ENCODE measurements at regions not wholly inside any gene's neighbourhood (a gene's known extent, or its start where the extent isn't known, plus 50 kb on each side); places are given as distances from the start of the nearest gene placed in this dataset.

DNA sequence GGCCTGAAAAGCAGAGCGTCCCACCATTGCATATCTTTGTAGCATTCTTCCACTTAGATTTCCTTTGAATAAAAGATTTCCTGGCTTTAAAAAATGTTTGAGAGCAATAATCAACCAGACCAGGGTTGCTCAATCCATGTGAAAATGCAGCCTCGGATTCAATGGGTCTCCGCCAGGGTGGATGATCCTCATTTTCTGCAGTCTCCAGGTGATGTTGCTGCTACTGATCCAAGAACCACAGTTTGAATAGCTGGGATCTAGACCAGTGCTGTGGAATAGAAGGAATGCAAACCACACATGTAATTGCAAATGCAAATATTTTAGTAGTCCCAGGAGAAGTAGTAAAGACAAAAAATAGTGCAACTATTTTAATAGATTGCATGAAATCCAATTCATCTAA lies 317.6 kb downstream of the IRX1 start:
- no peak for DNase-seq (ENCODE audit: low read depth)
- H3K4me1 ChIP-seq (ENCODE audit: control insufficient read depth, insufficient read depth, low read length) = no peaks in the 10 kb centered on the region

DNA sequence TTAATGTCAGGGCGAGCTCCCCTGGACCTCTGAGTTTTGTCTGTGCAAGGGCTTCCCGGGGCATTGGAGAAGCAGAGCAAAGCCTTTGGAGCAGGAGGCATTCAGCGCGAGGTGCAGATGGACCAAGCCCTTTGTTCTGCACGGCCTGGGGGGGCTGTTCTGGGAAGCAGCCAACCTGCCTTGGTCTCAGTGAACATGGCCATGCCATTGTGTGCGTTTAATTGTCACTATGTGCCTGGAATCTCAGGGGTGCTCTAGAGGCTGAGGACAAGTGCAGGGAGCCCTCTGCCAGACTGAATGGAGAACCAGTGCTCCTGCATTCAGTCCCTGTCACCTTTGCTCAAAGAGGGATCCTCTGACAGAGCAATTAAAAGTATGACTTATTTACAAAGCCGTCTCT lies 329.4 kb downstream of the IRX1 start:
- Histone ChIP-seq H3K4me1 (ENCODE audit: control insufficient read depth, insufficient read depth, low read length) (no peaks in the 10 kb centered on the region), H3K9me3 (ENCODE audit: control insufficient read depth, low read length) (peaks cover 1% of the 10 kb centered on the region), H3K27me3 (replicated peaks; ENCODE audit: control insufficient read depth, insufficient read depth, low read length) (no peaks in the 10 kb centered on the region), H3K9ac (ENCODE audit: low read length) (no peak overlapping the region), H3K4me3 (ENCODE audit: low read length) (no peak overlapping the region), H3K36me3 (ENCODE audit: control insufficient read depth, insufficient read depth, low read length, severe bottlenecking) (no peaks in the 10 kb centered on the region)
- no peak for DNase-seq (ENCODE audit: low read depth)

More for the DNA sequence above, 317.6 kb downstream of the IRX1 start:
- Histone ChIP-seq H3K9ac (ENCODE audit: low read length) (no peak overlapping the region), H3K27me3 (replicated peaks; ENCODE audit: control insufficient read depth, insufficient read depth, low read length) (no peaks in the 10 kb centered on the region), H3K4me3 (ENCODE audit: low read length) (no peak overlapping the region), H3K36me3 (ENCODE audit: control insufficient read depth, insufficient read depth, low read length, severe bottlenecking) (no peaks in the 10 kb centered on the region), H3K9me3 (ENCODE audit: control insufficient read depth, low read length) (no peaks in the 10 kb centered on the region)

DNA sequence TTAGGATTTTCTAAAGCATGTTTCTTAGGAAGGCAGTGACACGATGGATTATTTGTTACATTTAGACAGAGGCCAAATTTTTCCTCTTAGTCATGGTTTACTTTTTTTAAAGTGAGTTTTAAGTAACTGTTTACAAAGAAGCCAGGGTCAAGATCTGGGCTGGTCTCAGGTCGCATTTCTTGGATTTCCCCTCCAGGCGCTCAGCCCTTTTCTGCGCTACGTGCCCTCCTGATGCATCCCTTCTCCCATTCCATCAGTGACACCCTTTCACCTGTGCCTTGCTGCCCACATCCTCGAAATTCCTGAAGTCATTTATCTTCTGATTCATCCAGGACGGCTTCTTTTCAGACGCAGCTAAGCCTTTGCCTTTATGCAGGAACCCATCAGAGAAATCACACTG lies 330.3 kb downstream of the IRX1 start:
- no peaks in the 10 kb centered on the region for H3K9me3 ChIP-seq (ENCODE audit: control insufficient read depth, low read length)
- no peak overlapping the region for H3K4me3 ChIP-seq (ENCODE audit: low read length)
- DNase-seq (ENCODE audit: low read depth) = no peak
- no peaks in the 10 kb centered on the region for H3K36me3 ChIP-seq (ENCODE audit: control insufficient read depth, insufficient read depth, low read length, severe bottlenecking)
- no peaks in the 10 kb centered on the region for H3K27me3 ChIP-seq (replicated peaks; ENCODE audit: control insufficient read depth, insufficient read depth, low read length)
- no peaks in the 10 kb centered on the region for H3K4me1 ChIP-seq (ENCODE audit: control insufficient read depth, insufficient read depth, low read length)
- no peak overlapping the region for H3K9ac ChIP-seq (ENCODE audit: low read length)

DNA sequence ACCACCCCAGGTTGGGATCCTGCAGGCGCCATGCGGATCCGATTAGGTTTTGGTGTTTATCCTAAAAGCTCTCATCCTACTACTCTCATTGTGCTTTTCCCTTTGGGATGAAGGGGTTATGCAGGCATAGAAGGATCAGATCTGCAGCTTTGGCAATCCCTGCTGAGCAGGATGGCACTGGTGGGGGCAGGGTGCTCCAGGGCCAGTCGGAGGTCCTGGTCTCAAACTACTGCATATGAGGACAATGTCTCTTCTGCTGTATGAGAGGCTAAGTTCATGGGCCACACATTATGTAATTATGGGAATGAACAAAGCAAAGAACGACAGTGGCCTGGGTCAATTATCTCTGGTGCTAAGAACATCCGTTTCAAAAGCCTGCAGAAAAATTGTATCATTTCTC lies 334.2 kb downstream of the IRX1 start:
- Histone ChIP-seq H3K9ac (ENCODE audit: low read length) (no peak overlapping the region), H3K4me3 (ENCODE audit: low read length) (no peak overlapping the region), H3K4me1 (ENCODE audit: control insufficient read depth, insufficient read depth, low read length) (no peaks in the 10 kb centered on the region), H3K36me3 (ENCODE audit: control insufficient read depth, insufficient read depth, low read length, severe bottlenecking) (no peaks in the 10 kb centered on the region), H3K27me3 (replicated peaks; ENCODE audit: control insufficient read depth, insufficient read depth, low read length) (no peaks in the 10 kb centered on the region), H3K9me3 (ENCODE audit: control insufficient read depth, low read length) (peaks cover 6% of the 10 kb centered on the region)
- no peak for DNase-seq (ENCODE audit: low read depth)

DNA sequence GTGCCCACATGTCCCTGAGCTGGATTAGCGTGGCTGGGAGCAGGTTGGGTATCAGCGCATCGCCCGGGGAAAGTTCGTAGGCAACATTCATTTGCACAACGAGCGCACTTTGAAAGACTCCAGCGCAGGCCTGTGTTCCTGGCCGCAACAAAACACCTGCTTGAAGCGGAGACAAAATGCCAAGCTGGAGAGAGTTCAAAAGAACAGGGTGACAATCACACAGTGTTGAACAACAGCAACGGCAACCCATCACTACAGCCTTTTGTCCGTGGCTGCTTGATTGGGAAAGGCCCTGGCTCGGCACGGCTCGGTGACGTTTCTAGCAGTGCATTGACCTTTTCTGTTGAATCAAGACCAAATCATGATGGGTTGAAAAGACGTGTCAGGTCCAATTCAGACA lies 336.3 kb downstream of the IRX1 start:
- H3K36me3 ChIP-seq (ENCODE audit: control insufficient read depth, insufficient read depth, low read length, severe bottlenecking) = no peaks in the 10 kb centered on the region
- no peaks in the 10 kb centered on the region for H3K27me3 ChIP-seq (replicated peaks; ENCODE audit: control insufficient read depth, insufficient read depth, low read length)
- H3K9me3 ChIP-seq (ENCODE audit: control insufficient read depth, low read length) = peaks cover 11% of the 10 kb centered on the region
- H3K4me3 ChIP-seq (ENCODE audit: low read length) = no peak overlapping the region
- H3K4me1 ChIP-seq (ENCODE audit: control insufficient read depth, insufficient read depth, low read length) = no peaks in the 10 kb centered on the region
- no peak overlapping the region for H3K9ac ChIP-seq (ENCODE audit: low read length)
- no peak for DNase-seq (ENCODE audit: low read depth)

DNA sequence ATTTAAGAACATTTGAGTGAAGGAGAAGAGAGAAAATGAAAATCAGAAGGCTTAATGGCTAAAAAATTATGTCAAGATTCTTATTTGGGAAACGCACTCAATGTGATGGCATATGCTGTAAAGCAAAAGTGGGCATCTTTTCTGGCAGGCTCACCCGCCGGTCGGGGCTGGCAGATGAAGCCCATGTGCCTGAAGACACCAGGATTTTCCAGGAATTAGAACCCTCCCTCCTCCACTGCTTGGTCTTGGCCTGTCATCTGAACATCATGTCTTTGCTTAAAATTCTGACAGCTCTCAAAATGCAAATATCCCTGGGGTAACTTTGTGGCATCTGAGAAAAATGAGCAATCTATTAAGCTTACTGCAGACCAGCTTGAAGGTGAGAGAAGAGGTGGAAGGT lies 337.9 kb downstream of the IRX1 start:
- DNase-seq (ENCODE audit: low read depth) = no peak
- no peak overlapping the region for H3K4me3 ChIP-seq (ENCODE audit: low read length)
- H3K9ac ChIP-seq (ENCODE audit: low read length) = no peak overlapping the region
- no peaks in the 10 kb centered on the region for H3K36me3 ChIP-seq (ENCODE audit: control insufficient read depth, insufficient read depth, low read length, severe bottlenecking)
- no peaks in the 10 kb centered on the region for H3K4me1 ChIP-seq (ENCODE audit: control insufficient read depth, insufficient read depth, low read length)
- H3K27me3 ChIP-seq (replicated peaks; ENCODE audit: control insufficient read depth, insufficient read depth, low read length) = no peaks in the 10 kb centered on the region
- peaks cover 17% of the 10 kb centered on the region for H3K9me3 ChIP-seq (ENCODE audit: control insufficient read depth, low read length)

DNA sequence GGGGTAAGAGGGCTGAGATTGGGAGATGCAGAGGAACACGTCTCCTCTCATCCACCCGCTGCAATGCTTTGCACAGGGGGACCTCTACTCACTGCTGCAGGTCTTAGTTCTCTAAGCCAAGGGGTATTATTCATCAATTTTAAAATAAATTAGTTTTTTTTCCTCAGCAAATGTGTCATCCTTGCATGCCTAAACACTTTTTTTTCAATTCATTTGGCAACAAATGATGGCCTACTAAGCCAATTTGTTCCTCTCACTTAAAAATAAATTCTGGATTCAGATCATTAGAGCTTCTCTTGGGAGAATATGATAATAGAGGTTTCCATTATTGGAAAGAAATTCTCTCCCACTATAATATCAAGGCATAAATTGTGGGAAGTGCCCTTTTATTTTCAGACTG lies 338.3 kb downstream of the IRX1 start:
- Histone ChIP-seq H3K4me1 (ENCODE audit: control insufficient read depth, insufficient read depth, low read length) (no peaks in the 10 kb centered on the region), H3K4me3 (ENCODE audit: low read length) (no peak overlapping the region), H3K9ac (ENCODE audit: low read length) (no peak overlapping the region), H3K36me3 (ENCODE audit: control insufficient read depth, insufficient read depth, low read length, severe bottlenecking) (no peaks in the 10 kb centered on the region), H3K9me3 (ENCODE audit: control insufficient read depth, low read length) (peaks cover 18% of the 10 kb centered on the region), H3K27me3 (replicated peaks; ENCODE audit: control insufficient read depth, insufficient read depth, low read length) (no peaks in the 10 kb centered on the region)
- no peak for DNase-seq (ENCODE audit: low read depth)

DNA sequence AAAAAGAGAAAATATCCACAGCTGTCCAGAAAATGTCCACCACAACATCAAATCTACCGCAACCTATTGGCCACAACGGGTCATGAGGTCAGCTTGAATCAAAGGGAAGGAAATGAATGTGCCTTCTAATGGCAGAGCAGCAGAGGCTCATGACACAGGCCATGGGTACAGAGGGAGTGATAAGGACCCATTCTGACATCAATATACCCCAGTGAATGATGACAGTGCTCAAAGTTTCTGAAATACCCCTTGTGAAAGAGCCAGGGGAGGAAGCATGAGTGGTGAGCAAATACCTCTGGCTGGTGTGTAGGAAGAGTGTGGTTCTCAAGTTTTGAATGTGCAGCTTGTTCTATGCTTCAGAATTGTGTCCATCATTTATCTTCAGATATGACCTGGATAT lies 348.2 kb downstream of the IRX1 start:
- Histone ChIP-seq H3K9ac (ENCODE audit: low read length) (no peak overlapping the region), H3K9me3 (ENCODE audit: control insufficient read depth, low read length) (peaks cover 5% of the 10 kb centered on the region), H3K27me3 (replicated peaks; ENCODE audit: control insufficient read depth, insufficient read depth, low read length) (no peaks in the 10 kb centered on the region), H3K36me3 (ENCODE audit: control insufficient read depth, insufficient read depth, low read length, severe bottlenecking) (no peaks in the 10 kb centered on the region), H3K4me3 (ENCODE audit: low read length) (no peak overlapping the region), H3K4me1 (ENCODE audit: control insufficient read depth, insufficient read depth, low read length) (no peaks in the 10 kb centered on the region)
- DNase-seq (ENCODE audit: low read depth) = no peak

DNA sequence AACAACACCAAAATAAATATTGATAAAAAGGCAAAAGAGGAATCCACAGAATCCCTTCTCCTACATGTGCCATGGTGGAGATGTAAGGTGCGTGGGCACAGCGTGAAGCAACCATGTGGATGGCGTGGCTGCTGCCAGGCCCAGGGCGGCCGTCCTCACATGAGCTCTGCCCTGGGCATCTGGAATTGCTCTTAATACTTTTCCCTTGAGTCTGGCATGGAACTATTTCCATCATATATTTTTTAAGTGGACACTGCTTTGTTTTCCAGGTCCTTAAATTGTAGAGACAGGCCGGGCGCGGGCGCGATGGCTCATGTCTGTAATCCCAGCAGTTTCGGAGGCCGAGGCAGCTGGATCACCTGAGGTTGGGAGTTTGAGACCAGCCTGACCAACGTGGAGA lies 349.3 kb downstream of the IRX1 start:
- Histone ChIP-seq H3K4me3 (ENCODE audit: low read length) (no peak overlapping the region), H3K27me3 (replicated peaks; ENCODE audit: control insufficient read depth, insufficient read depth, low read length) (no peaks in the 10 kb centered on the region), H3K36me3 (ENCODE audit: control insufficient read depth, insufficient read depth, low read length, severe bottlenecking) (no peaks in the 10 kb centered on the region), H3K9me3 (ENCODE audit: control insufficient read depth, low read length) (peaks cover 5% of the 10 kb centered on the region), H3K4me1 (ENCODE audit: control insufficient read depth, insufficient read depth, low read length) (no peaks in the 10 kb centered on the region), H3K9ac (ENCODE audit: low read length) (no peak overlapping the region)
- no peak for DNase-seq (ENCODE audit: low read depth)

DNA sequence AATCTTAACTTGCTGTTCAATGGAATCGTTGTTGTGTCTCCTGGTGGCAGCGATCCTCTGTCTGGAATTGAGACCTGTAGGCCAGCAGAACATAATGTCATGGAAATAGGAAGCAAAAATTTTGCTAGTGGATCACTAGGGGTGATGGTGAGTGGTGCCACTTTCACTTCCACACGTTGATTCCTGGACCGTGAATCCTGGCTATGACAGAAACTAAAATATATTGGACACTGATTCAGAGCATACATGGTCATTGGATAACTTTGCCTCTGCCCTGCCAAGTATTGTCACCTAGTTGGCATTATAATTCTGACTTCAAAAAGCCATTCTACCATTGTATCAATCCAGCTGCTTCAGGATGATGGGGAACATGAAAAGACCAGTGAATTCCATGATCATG lies 353.2 kb downstream of the IRX1 start:
- no peaks in the 10 kb centered on the region for H3K27me3 ChIP-seq (replicated peaks; ENCODE audit: control insufficient read depth, insufficient read depth, low read length)
- H3K36me3 ChIP-seq (ENCODE audit: control insufficient read depth, insufficient read depth, low read length, severe bottlenecking) = no peaks in the 10 kb centered on the region
- no peak for DNase-seq (ENCODE audit: low read depth)
- H3K9me3 ChIP-seq (ENCODE audit: control insufficient read depth, low read length) = peaks cover 5% of the 10 kb centered on the region
- no peaks in the 10 kb centered on the region for H3K4me1 ChIP-seq (ENCODE audit: control insufficient read depth, insufficient read depth, low read length)
- no peak overlapping the region for H3K9ac ChIP-seq (ENCODE audit: low read length)
- no peak overlapping the region for H3K4me3 ChIP-seq (ENCODE audit: low read length)

DNA sequence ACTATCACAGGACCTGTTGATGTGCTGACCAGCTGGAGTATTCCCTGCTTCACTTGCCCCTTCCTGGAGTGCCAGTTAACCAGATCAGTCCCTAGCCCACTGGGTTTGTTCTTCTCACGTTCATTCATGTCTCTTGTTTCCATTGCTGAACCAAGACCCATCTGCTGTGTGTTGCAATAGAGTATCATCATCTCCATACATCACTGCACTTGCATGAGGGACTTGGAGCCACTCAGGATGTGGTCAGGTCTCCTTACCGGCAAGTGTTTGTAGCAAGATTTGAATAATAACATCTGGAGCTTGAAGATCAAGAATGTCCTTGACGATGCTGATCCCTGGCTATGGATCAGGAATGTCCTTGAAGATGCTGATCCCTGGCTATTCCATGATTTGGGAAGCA lies 358.6 kb downstream of the IRX1 start:
- H3K4me3 ChIP-seq (ENCODE audit: low read length) = no peak overlapping the region
- H3K4me1 ChIP-seq (ENCODE audit: control insufficient read depth, insufficient read depth, low read length) = no peaks in the 10 kb centered on the region
- H3K27me3 ChIP-seq (replicated peaks; ENCODE audit: control insufficient read depth, insufficient read depth, low read length) = no peaks in the 10 kb centered on the region
- no peak for DNase-seq (ENCODE audit: low read depth)
- peaks cover 9% of the 10 kb centered on the region for H3K9me3 ChIP-seq (ENCODE audit: control insufficient read depth, low read length)
- H3K9ac ChIP-seq (ENCODE audit: low read length) = no peak overlapping the region
- no peaks in the 10 kb centered on the region for H3K36me3 ChIP-seq (ENCODE audit: control insufficient read depth, insufficient read depth, low read length, severe bottlenecking)

DNA sequence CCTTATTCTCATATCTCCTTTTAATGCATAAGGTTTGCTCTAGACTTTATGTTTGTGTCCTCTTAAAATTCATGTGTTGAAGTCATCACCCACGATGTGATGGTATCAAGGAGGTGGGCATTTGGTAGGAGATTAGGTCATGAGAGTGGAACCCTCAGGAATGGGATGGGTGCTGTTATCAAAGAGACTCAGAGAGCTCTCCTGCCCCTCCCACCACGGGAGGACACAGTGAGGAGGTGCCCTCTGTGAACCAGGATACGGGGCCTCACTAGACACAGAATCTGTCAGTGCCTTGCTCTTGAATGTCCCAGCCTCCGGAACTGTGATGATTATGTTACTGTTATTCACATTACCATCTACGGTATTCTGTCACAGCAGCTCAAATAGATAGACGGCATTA lies 359.0 kb downstream of the IRX1 start:
- H3K9me3 ChIP-seq (ENCODE audit: control insufficient read depth, low read length) = peaks cover 9% of the 10 kb centered on the region
- H3K4me3 ChIP-seq (ENCODE audit: low read length) = no peak overlapping the region
- no peaks in the 10 kb centered on the region for H3K27me3 ChIP-seq (replicated peaks; ENCODE audit: control insufficient read depth, insufficient read depth, low read length)
- no peak for DNase-seq (ENCODE audit: low read depth)
- no peaks in the 10 kb centered on the region for H3K4me1 ChIP-seq (ENCODE audit: control insufficient read depth, insufficient read depth, low read length)
- H3K9ac ChIP-seq (ENCODE audit: low read length) = no peak overlapping the region
- no peaks in the 10 kb centered on the region for H3K36me3 ChIP-seq (ENCODE audit: control insufficient read depth, insufficient read depth, low read length, severe bottlenecking)

Measured in adipocyte (in vitro differentiated cells).